WERI-Rb-1 (cell line): ENCODE measurements at regions not wholly inside any gene's neighbourhood (a gene's known extent, or its start where the extent isn't known, plus 50 kb on each side); places are given as distances from the start of the nearest gene placed in this dataset.

Experiments used
- DNase-seq: peaks from one replicate; pipeline ENCODE4 v3.0.0-alpha.2; 2020
- H3K27ac ChIP-seq: fragments of 250-450 bp; sonication (Bioruptor Pico); 2 replicates; pipeline ENCODE4 v1.5.1; 2020; ENCODE audit warnings: mild to moderate bottlenecking, moderate library complexity
- H3K27me3 ChIP-seq: fragments of 250-450 bp; sonication (Bioruptor Pico); 2 replicates; pipeline ENCODE4 v1.5.1; 2021; ENCODE audit warnings: mild to moderate bottlenecking, low read depth, moderate library complexity; ENCODE audit not compliant: insufficient read depth, severe bottlenecking
- H3K36me3 ChIP-seq: fragments of 250-450 bp; sonication (Bioruptor Pico); 2 replicates; pipeline ENCODE4 v1.5.1; 2020; ENCODE audit warnings: mild to moderate bottlenecking, moderate library complexity
- H3K4me3 ChIP-seq: 2 replicates; pipeline ENCODE4 v1.5.1; 2011; ENCODE audit warnings: low read depth, mild to moderate bottlenecking, control low read depth, low read length
- H3K9me3 ChIP-seq: fragments of 250-450 bp; sonication (Bioruptor Pico); 2 replicates; pipeline ENCODE4 v1.5.1; 2021; ENCODE audit warnings: mild to moderate bottlenecking, moderate library complexity; ENCODE audit not compliant: severe bottlenecking
- TF ChIP-seq, protein P1 (sequence below): IDR thresholded peaks from 2 replicates; pipeline ENCODE4 v1.5.1; 2011; ENCODE audit warnings: low read depth, mild to moderate bottlenecking, control low read depth, inconsistent platforms, low read length

DNA sequence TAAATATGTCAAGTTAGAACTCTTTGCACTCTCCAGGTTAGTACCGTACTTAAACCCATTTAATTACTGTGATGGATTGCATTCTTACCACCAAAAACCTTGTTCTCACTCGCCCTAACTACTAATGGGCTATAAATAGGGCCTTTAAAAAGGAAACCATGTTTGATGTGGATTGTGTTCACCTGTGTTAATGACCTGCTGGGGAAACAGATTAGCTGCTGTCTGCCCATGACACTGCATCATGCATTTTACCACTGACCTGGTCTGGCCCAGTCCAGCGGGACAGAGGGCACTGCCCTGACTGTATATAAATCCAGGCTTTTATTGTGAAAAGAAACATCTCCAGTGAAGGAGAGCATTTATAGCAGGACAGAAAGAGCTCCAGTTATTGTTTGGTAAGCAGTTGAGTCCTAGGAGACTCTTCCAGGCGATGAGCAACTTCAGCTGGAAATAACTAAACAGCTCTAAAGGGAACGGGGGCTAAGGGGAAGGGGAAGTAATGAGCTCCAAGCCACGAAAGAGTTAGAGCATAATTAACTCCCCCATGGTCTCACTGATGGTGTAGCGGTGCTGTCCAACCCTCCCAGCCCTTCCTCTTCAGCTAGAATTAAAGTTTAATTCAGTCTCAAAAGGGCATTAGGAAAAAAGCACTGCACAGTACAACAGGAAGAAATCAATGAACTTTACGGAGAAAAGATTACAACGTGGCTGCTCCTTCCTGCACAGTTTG lies 303.1 kb downstream of the ENC1 start:
- no peak for DNase-seq
- Histone ChIP-seq H3K4me3 (no peak overlapping the region), H3K27me3 (no peaks in the 10 kb centered on the region), H3K9me3 (no peaks in the 10 kb centered on the region), H3K27ac (no peak overlapping the region), H3K36me3 (no peaks in the 10 kb centered on the region)
- TF ChIP-seq, protein P1, sequence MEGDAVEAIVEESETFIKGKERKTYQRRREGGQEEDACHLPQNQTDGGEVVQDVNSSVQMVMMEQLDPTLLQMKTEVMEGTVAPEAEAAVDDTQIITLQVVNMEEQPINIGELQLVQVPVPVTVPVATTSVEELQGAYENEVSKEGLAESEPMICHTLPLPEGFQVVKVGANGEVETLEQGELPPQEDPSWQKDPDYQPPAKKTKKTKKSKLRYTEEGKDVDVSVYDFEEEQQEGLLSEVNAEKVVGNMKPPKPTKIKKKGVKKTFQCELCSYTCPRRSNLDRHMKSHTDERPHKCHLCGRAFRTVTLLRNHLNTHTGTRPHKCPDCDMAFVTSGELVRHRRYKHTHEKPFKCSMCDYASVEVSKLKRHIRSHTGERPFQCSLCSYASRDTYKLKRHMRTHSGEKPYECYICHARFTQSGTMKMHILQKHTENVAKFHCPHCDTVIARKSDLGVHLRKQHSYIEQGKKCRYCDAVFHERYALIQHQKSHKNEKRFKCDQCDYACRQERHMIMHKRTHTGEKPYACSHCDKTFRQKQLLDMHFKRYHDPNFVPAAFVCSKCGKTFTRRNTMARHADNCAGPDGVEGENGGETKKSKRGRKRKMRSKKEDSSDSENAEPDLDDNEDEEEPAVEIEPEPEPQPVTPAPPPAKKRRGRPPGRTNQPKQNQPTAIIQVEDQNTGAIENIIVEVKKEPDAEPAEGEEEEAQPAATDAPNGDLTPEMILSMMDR: no peak

DNA sequence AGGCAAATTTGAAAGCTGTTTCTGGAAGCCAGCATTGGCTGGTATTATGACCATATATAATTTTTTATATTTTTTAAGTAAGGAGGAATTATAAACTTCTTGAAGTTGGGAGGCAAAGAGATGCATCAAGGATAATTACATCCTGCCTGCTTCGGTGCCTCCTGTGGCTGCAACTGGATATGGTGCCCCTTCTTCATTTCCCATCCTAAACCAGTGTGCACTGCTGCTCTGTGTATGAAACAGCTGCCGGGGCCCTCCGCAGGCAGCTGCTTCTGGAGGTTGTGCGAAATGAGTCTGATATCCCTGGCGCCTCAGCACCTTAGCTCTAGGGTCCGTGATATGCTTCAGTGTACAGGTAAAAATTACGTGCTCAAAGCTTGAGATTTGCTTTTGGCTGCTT lies 304.2 kb downstream of the ENC1 start:
- H3K9me3 ChIP-seq: no peaks in the 10 kb centered on the region
- no peaks in the 10 kb centered on the region for H3K27me3 ChIP-seq
- no peak overlapping the region for H3K27ac ChIP-seq
- peak; percentile 28 for DNase-seq
- H3K4me3 ChIP-seq: no peak overlapping the region
- TF ChIP-seq, protein P1: peak; percentile 40
- no peaks in the 10 kb centered on the region for H3K36me3 ChIP-seq

GRCh38 chr5:74334762-74335384 lies 305.7 kb downstream of the ENC1 start:
- Histone ChIP-seq H3K36me3 (no peaks in the 10 kb centered on the region), H3K27me3 (no peaks in the 10 kb centered on the region), H3K9me3 (no peaks in the 10 kb centered on the region), H3K4me3 (no peak overlapping the region), H3K27ac (no peak overlapping the region)
- TF ChIP-seq, protein P1: no peak
- no peak for DNase-seq

- TF ChIP-seq, protein P1: no peak
- Histone ChIP-seq H3K36me3 (no peaks in the 10 kb centered on the region), H3K4me3 (no peak overlapping the region), H3K27ac (no peak overlapping the region), H3K27me3 (no peaks in the 10 kb centered on the region), H3K9me3 (no peaks in the 10 kb centered on the region)
- no peak for DNase-seq
These were observed 306.3 kb downstream of the ENC1 start for GRCh38 chr5:74334062-74334761.

GRCh38 chr5:74333430-74333829 lies 307.1 kb downstream of the ENC1 start:
- Histone ChIP-seq H3K4me3 (no peak overlapping the region), H3K27me3 (no peaks in the 10 kb centered on the region), H3K9me3 (no peaks in the 10 kb centered on the region), H3K36me3 (no peaks in the 10 kb centered on the region), H3K27ac (no peak overlapping the region)
- no peak for DNase-seq
- TF ChIP-seq, protein P1: no peak
